IMR-90 (cell line): ENCODE measurements at regions not wholly inside any gene's neighbourhood (a gene's known extent, or its start where the extent isn't known, plus 50 kb on each side); places are given as distances from the start of the nearest gene placed in this dataset.

Experiments used
- ATAC-seq: fragments of 200-7000 bp; cut with Tn5 transposase; 2 replicates; pipeline ENCODE4 v1.9.1; 2020; ENCODE audit warnings: low read depth, mild to moderate bottlenecking, moderate library complexity
- BruUV-seq: library from RNA; stranded (reverse); fragments of 400-500 nt; replicated peaks from 2 replicates; lab custom pipeline; 2021; lab: Mats Ljungman, UMichigan
- CTCF ChIA-PET: fragments of 300-600 bp; formaldehyde crosslinking; extraction: SDS; loops from one replicate; lab custom pipeline; 2021; ENCODE audit warnings: antibody characterized with exemption; lab: Yijun Ruan, JAX
- POLR2A ChIA-PET: fragments of 300-600 bp; sonication (Branson Sonifier 250); formaldehyde crosslinking; loops from one replicate; lab custom pipeline; 2022; ENCODE audit warnings: antibody characterized with exemption; ENCODE audit not compliant: unreplicated experiment; lab: Charles Lee
- DNase-seq: peaks from one replicate; pipeline ENCODE4 v3.0.0; 2013
- H2AFZ ChIP-seq: replicated peaks from 2 replicates; pipeline ENCODE3; 2013; ENCODE audit warnings: low read length, mild to moderate bottlenecking; ENCODE audit not compliant: poor library complexity
- H2AK5ac ChIP-seq: 2 replicates; pipeline ENCODE4 v1.6.1; 2013; ENCODE audit warnings: low read depth, low read length, inconsistent platforms
- H2AK9ac ChIP-seq: replicated peaks from 2 replicates; pipeline ENCODE3; 2013; ENCODE audit warnings: mild to moderate bottlenecking, low read depth, low read length, moderate library complexity; ENCODE audit not compliant: poor library complexity
- H2BK120ac ChIP-seq: 2 replicates; pipeline ENCODE4 v1.6.1; 2013; ENCODE audit warnings: low read depth, low read length, inconsistent platforms
- H2BK15ac ChIP-seq: 3 replicates; pipeline ENCODE4 v1.6.1; 2013; ENCODE audit warnings: low read depth, low read length, inconsistent platforms
- H2BK20ac ChIP-seq: 2 replicates; pipeline ENCODE4 v1.6.1; 2013; ENCODE audit warnings: low read depth, mild to moderate bottlenecking, inconsistent platforms, low read length, moderate library complexity
- H2BK5ac ChIP-seq: 2 replicates; pipeline ENCODE4 v1.6.1; 2013; ENCODE audit warnings: mild to moderate bottlenecking, low read depth, low read length, inconsistent platforms; ENCODE audit not compliant: poor library complexity, severe bottlenecking
- H3K14ac ChIP-seq: replicated peaks from 2 replicates; pipeline ENCODE4 v1.6.1; 2013; ENCODE audit warnings: low read depth, low read length, inconsistent platforms
- H3K18ac ChIP-seq: 2 replicates; pipeline ENCODE4 v1.6.1; 2013; ENCODE audit warnings: low read depth, low read length, control low read depth
- H3K23ac ChIP-seq: 2 replicates; pipeline ENCODE4 v1.6.1; 2013; ENCODE audit warnings: low read depth, low read length, inconsistent platforms
- H3K27ac ChIP-seq: 2 replicates; pipeline ENCODE4 v1.5.1; 2013; ENCODE audit warnings: mild to moderate bottlenecking, control low read depth, low read length; ENCODE audit not compliant: insufficient read depth
- H3K27me3 ChIP-seq: 2 replicates; pipeline ENCODE4 v1.6.1; 2013; ENCODE audit warnings: low read length; ENCODE audit not compliant: control insufficient read depth, insufficient read depth
- H3K36me3 ChIP-seq: 2 replicates; pipeline ENCODE4 v1.6.1; 2013; ENCODE audit warnings: low read length, mixed read lengths; ENCODE audit not compliant: control insufficient read depth, insufficient read depth
- H3K4ac ChIP-seq: 2 replicates; pipeline ENCODE4 v1.6.1; 2013; ENCODE audit warnings: low read depth, low read length, inconsistent platforms
- H3K4me1 ChIP-seq: 2 replicates; pipeline ENCODE4 v1.6.1; 2013; ENCODE audit warnings: low read length, mixed read lengths; ENCODE audit not compliant: control insufficient read depth, insufficient read depth
- H3K4me2 ChIP-seq: 2 replicates; pipeline ENCODE4 v1.6.1; 2013; ENCODE audit warnings: low read depth, mild to moderate bottlenecking, control low read depth, low read length, moderate library complexity
- H3K4me3 ChIP-seq: 2 replicates; pipeline ENCODE4 v1.5.1; 2013; ENCODE audit warnings: low read depth, mild to moderate bottlenecking, control low read depth, low read length, moderate library complexity; ENCODE audit not compliant: insufficient read depth
- H3K56ac ChIP-seq: 2 replicates; pipeline ENCODE4 v1.6.1; 2013; ENCODE audit warnings: low read length, inconsistent platforms; ENCODE audit not compliant: insufficient read depth; ENCODE audit errors: extremely low read depth
- H3K79me1 ChIP-seq, 2 experiments: 2 replicates each; pipeline ENCODE4 v1.6.1; 2013; ENCODE audit warnings: low read length in 2 of 2, inconsistent platforms in 1 of 2, low read depth in 1 of 2
- H3K9ac ChIP-seq: 2 replicates; pipeline ENCODE4 v1.6.1; 2013; ENCODE audit warnings: low read depth, low read length, control low read depth
- H3K9me1 ChIP-seq: 2 replicates; pipeline ENCODE4 v1.6.1; 2013; ENCODE audit warnings: low read length, inconsistent platforms; ENCODE audit not compliant: insufficient read depth
- H3K9me3 ChIP-seq: 2 replicates; pipeline ENCODE4 v1.6.1; 2013; ENCODE audit warnings: low read length; ENCODE audit not compliant: control insufficient read depth, insufficient read depth
- H4K20me1 ChIP-seq: 2 replicates; pipeline ENCODE4 v1.6.1; 2013; ENCODE audit warnings: low read length, inconsistent platforms; ENCODE audit not compliant: insufficient read depth
- H4K5ac ChIP-seq: 2 replicates; pipeline ENCODE4 v1.6.1; 2013; ENCODE audit warnings: mild to moderate bottlenecking, low read depth, low read length, control low read depth
- H4K8ac ChIP-seq, 2 experiments: 2 replicates each; pipeline ENCODE4 v1.6.1; 2013; ENCODE audit warnings: low read depth in 2 of 2, low read length in 2 of 2, control low read depth in 1 of 2, inconsistent platforms in 1 of 2
- H4K91ac ChIP-seq: 2 replicates; pipeline ENCODE4 v1.6.1; 2013; ENCODE audit warnings: low read depth, low read length, inconsistent platforms; ENCODE audit not compliant: insufficient read depth
- BHLHE40 ChIP-seq: fragments of 150-350 bp; IDR thresholded peaks from 2 replicates; pipeline ENCODE4 v1.6.1; 2016; ENCODE audit warnings: mild to moderate bottlenecking, low read depth, low read length
- CHD1 ChIP-seq: IDR thresholded peaks from 2 replicates; pipeline ENCODE4 v1.6.1; 2012; ENCODE audit warnings: low read depth, low read length, improper control_type of control experiment
- FOS ChIP-seq: fragments of 150-350 bp; IDR thresholded peaks from 2 replicates; pipeline ENCODE4 v1.6.1; 2016; ENCODE audit warnings: low read depth, low read length
- MAFK ChIP-seq: IDR thresholded peaks from 2 replicates; pipeline ENCODE4 v1.6.1; 2012; ENCODE audit warnings: low read depth, low read length, improper control_type of control experiment
- MAZ ChIP-seq: IDR thresholded peaks from 2 replicates; pipeline ENCODE4 v1.6.1; 2012; ENCODE audit warnings: low read depth, mild to moderate bottlenecking, low read length, improper control_type of control experiment, moderate library complexity, borderline replicate concordance
- NFE2L2 ChIP-seq: fragments of 150-350 bp; IDR thresholded peaks from 2 replicates; pipeline ENCODE4 v1.6.1; 2016; ENCODE audit warnings: low read depth, mild to moderate bottlenecking, low read length
- POLR2A ChIP-seq: IDR thresholded peaks from 2 replicates; pipeline ENCODE4 v1.6.1; 2012; ENCODE audit warnings: mild to moderate bottlenecking, low read depth, low read length
- RCOR1 ChIP-seq: IDR thresholded peaks from 2 replicates; pipeline ENCODE4 v1.6.1; 2012; ENCODE audit warnings: mild to moderate bottlenecking, low read length, improper control_type of control experiment; ENCODE audit not compliant: insufficient replicate concordance
- SMC3 ChIP-seq: fragments of 150-350 bp; IDR thresholded peaks from 2 replicates; pipeline ENCODE4 v1.6.1; 2016; ENCODE audit warnings: low read depth, mild to moderate bottlenecking, antibody characterized with exemption, low read length, moderate library complexity
- dilution Hi-C: fragments of 300-500 bp; cut with HindIII; formaldehyde crosslinking; loops from one replicate; pipeline ENCODE4 v1.14.3; 2018; ENCODE audit warnings: low sequenced_read_pairs; ENCODE audit not compliant: unreplicated experiment
- in situ Hi-C: fragments of 300-500 bp; cut with MboI; formaldehyde crosslinking; loops from 3 replicates; pipeline ENCODE4 v1.14.3; 2019; ENCODE audit warnings: low sequenced_read_pairs, inconsistent platforms, mixed read lengths
- intact Hi-C: fragments of 100-400 bp; cut with micrococcal nuclease; formaldehyde crosslinking; loops from 2 replicates; pipeline ENCODE4 v1.10.0; 2022
- TF ChIP-seq, protein P1 (sequence below): fragments of 150-350 bp; IDR thresholded peaks from 2 replicates; pipeline ENCODE4 v1.6.1; 2017; ENCODE audit warnings: mild to moderate bottlenecking, antibody characterized with exemption, low read length, low read depth
- TF ChIP-seq, protein P2 (sequence below): fragments of 150-350 bp; IDR thresholded peaks from 2 replicates; pipeline ENCODE4 v1.6.1; 2016; ENCODE audit warnings: low read depth, mild to moderate bottlenecking, low read length, moderate library complexity, borderline replicate concordance
- TF ChIP-seq, protein P3 (sequence below): conservative IDR thresholded peaks from 2 replicates; pipeline ENCODE4 v1.5.1; 2012; ENCODE audit warnings: mild to moderate bottlenecking, low read depth, low read length, improper control_type of control experiment

DNA sequence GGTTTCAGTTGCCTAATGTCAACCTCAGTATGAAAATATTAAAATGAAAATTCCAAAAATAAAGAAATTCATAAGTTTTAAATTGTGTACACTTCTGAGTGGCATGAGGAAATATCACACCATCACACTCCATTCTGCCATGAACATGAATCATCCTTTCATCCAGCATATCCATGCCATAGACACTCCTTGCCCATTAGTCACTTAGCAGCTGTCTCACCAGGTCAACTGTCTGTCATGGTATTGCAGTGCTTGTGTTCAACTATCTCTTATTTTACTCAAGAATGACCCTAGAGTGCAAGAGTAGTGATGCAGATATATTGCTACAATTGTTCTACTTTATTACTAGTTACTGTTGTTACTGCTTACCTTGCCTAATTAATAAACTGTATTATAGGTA, 712.4 kb downstream of the EPHA7 start:
- in situ Hi-C loops (no loop called here), dilution Hi-C loops (no loop called here), intact Hi-C loops (no loop called here)
- no TSS peak for BruUV-seq
- Histone ChIP-seq H2AK5ac (no peak overlapping the region), H3K23ac (no peak overlapping the region), H2BK20ac (no peak overlapping the region), H4K8ac (no peak overlapping the region), H4K91ac (no peak overlapping the region), H3K4ac (no peak overlapping the region), H2AFZ (no peak overlapping the region), H4K20me1 (no peaks in the 10 kb centered on the region), H3K36me3 (no peaks in the 10 kb centered on the region), H3K27ac (no peak overlapping the region), H2BK5ac (no peak overlapping the region), H3K9me1 (no peaks in the 10 kb centered on the region), H3K14ac (no peak overlapping the region), H3K9ac (no peak overlapping the region), H2BK120ac (no peak overlapping the region), H3K4me1 (no peaks in the 10 kb centered on the region), H3K56ac (no peak overlapping the region), H3K4me3 (no peak overlapping the region), H3K27me3 (no peaks in the 10 kb centered on the region), H2AK9ac (no peak overlapping the region), H2BK15ac (no peak overlapping the region), H3K9me3 (no peaks in the 10 kb centered on the region), H3K79me1 (no peaks in the 10 kb centered on the region), H3K4me2 (no peak overlapping the region), H3K18ac (no peak overlapping the region), H4K5ac (no peak overlapping the region)
- POLR2A ChIA-PET = no interaction called here
- ATAC-seq (no peak), DNase-seq (no peak)
- CTCF ChIA-PET = no interaction called here
- TF ChIP-seq BHLHE40 = no peak
- no peak for TF ChIP-seq RCOR1
- TF ChIP-seq SMC3 = no peak
- TF ChIP-seq, protein P1, sequence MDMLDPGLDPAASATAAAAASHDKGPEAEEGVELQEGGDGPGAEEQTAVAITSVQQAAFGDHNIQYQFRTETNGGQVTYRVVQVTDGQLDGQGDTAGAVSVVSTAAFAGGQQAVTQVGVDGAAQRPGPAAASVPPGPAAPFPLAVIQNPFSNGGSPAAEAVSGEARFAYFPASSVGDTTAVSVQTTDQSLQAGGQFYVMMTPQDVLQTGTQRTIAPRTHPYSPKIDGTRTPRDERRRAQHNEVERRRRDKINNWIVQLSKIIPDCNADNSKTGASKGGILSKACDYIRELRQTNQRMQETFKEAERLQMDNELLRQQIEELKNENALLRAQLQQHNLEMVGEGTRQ = no peak
- TF ChIP-seq FOS = no peak
- no peak for TF ChIP-seq POLR2A
- no peak for TF ChIP-seq MAZ
- no peak for TF ChIP-seq CHD1
- TF ChIP-seq NFE2L2 = no peak
- TF ChIP-seq, protein P2, sequence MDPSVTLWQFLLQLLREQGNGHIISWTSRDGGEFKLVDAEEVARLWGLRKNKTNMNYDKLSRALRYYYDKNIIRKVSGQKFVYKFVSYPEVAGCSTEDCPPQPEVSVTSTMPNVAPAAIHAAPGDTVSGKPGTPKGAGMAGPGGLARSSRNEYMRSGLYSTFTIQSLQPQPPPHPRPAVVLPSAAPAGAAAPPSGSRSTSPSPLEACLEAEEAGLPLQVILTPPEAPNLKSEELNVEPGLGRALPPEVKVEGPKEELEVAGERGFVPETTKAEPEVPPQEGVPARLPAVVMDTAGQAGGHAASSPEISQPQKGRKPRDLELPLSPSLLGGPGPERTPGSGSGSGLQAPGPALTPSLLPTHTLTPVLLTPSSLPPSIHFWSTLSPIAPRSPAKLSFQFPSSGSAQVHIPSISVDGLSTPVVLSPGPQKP = no peak
- TF ChIP-seq, protein P3, sequence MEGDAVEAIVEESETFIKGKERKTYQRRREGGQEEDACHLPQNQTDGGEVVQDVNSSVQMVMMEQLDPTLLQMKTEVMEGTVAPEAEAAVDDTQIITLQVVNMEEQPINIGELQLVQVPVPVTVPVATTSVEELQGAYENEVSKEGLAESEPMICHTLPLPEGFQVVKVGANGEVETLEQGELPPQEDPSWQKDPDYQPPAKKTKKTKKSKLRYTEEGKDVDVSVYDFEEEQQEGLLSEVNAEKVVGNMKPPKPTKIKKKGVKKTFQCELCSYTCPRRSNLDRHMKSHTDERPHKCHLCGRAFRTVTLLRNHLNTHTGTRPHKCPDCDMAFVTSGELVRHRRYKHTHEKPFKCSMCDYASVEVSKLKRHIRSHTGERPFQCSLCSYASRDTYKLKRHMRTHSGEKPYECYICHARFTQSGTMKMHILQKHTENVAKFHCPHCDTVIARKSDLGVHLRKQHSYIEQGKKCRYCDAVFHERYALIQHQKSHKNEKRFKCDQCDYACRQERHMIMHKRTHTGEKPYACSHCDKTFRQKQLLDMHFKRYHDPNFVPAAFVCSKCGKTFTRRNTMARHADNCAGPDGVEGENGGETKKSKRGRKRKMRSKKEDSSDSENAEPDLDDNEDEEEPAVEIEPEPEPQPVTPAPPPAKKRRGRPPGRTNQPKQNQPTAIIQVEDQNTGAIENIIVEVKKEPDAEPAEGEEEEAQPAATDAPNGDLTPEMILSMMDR = no peak
- no peak for TF ChIP-seq MAFK
